Myocyte (in vitro differentiated cells): ENCODE measurements at regions not wholly inside any gene's neighbourhood (a gene's known extent, or its start where the extent isn't known, plus 50 kb on each side); places are given as distances from the start of the nearest gene placed in this dataset.

ENCODE experiments used
- DNase-seq: peaks from one replicate; pipeline ENCODE4 v3.0.0-alpha.2; 2012; ENCODE audit warnings: low read depth

GRCh38 chr16:86863609-86864008 lies 285.3 kb downstream of the FOXL1 start:
- no peak for DNase-seq

GRCh38 chr16:86864586-86864985 lies 286.2 kb downstream of the FOXL1 start:
- no peak for DNase-seq

DNA sequence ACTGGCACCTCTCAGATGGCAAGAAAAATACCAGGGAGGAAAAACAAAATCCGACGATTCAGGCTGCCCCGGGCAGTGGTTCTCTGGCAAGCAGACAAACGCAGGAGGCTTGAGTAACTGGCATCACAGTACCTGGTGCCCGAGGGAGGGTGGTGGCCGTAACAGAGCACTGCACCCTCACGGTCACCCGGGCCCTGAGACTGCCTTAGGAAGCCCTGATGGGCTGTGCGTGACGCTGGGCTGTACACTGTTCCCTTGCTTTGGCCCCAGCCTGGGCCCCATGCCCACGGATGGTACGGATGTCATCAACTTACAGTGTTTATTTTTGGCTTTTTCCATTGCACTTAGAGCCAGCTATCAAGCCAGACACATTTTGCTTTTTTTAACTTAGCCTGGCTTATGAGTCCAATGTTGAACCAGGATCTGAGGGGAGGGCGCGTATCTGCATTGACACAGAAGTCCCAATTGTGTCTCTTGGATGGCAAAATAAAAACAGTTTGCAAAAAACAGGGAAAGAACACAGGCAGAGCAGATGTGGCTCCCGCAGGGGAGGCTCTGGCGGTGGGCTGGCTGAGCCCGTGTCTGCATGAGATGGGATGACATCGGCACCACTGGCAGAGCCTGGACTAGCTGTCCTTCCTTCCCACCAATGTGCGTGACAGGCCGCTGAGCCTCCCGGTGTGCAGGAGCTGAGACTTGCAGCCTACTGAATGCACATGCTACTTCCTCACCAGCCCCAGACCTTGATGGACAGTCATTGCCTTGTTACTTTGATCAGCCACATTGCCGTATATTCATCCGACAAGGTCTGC lies 287.7 kb downstream of the FOXL1 start:
- peak; percentile 51 for DNase-seq

- DNase-seq: no peak
Observed at GRCh38 chr16:86866986-86867722, 288.8 kb downstream of the FOXL1 start.

- DNase-seq: no peak
Observed at GRCh38 chr16:86868070-86868469, 289.7 kb downstream of the FOXL1 start.

DNA sequence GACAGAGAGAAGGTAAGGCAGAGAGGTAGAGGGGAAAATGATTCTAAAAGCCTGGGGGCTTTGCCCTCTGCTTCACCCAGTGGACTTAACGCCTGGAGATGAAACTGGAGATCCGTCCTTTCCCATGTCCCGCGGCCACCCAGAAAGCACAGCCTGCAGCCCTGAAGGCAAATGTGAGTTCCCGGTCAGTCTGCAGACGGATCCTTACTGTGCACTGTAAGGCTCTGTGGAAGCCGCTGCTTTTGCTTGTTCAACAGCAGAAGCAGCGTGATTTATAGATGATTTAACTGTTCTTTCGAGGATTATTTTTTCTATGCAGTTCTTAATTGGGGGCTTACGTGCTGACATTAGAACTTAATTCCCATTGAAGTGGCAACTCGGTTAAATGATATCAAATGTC lies 290.4 kb downstream of the FOXL1 start:
- no peak for DNase-seq

DNA sequence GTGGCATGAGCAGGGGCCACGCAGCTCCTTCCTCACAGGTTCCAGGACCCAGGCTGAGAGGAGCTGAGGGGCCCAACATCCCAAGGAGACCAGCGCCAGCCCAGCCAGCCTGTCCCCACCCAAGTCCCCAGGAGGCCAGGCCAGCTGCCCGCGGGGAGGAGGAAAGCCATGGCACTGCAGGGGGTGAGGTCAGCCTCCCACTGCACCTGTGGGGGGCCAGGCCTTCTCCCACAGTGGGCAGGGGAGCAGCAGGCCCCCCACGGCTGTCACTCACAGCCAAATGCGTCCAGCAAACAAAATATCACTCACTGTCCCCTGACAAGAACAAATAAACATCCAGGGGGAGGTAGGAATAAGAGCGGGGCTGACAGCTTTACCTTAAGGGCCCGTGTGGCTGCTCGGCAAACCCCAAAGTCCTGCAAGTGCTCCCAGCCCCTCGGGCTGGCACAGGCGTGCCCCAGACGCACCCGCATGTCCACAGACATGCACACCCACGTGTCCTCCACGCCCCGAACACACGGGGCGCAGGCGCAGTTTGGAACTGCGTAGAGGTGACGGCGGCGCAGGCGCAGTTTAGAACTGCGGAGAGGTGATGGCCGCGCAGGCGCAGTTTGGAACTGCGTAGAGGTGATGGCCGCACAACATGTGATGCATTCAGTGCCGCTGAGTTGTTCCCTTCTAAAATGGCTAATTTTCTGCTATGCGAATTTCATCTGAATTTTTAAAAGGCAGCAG lies 291.1 kb downstream of the FOXL1 start:
- no peak for DNase-seq

DNA sequence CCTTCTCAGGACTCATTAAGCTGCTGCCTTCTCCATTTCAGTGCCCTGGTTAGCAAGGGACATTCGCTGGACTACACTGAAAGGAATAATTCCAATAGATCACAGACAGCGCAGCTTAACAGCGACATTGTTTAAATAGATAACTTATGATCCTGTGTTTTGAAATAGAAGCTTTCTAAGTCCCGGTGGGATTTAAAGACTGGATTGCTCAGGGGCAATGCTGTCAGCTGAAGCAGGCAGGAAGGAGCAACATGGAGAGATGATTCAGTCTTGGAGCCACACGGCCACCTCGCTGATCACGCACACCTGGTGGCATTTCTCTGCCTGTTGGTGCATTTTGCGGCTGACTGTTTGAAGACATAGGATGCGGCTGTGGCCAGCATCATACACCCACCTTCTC lies 292.0 kb downstream of the FOXL1 start:
- DNase-seq: no peak

DNA sequence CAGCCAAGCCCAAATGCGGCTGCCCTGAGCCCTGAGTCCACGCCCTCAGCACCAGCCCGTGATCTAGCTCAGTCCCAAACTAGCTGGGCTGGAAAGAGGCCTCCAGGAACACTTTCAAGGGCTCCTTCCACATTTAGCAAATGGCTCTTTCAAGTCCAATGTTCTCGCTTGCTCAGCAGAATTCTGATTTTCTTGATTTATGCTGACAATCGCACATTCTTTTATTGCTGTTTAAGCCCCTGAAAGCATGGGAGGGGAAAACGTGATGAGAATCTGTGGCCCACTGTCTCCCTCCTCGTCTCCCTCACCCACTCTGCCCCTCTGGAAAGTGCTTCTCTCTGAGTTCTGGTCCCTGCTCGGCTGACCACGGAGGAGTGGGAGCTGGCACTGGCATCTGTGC lies 293.8 kb downstream of the FOXL1 start:
- no peak for DNase-seq

- DNase-seq: no peak
Observed at GRCh38 chr16:86872833-86873232, 294.5 kb downstream of the FOXL1 start.

DNA sequence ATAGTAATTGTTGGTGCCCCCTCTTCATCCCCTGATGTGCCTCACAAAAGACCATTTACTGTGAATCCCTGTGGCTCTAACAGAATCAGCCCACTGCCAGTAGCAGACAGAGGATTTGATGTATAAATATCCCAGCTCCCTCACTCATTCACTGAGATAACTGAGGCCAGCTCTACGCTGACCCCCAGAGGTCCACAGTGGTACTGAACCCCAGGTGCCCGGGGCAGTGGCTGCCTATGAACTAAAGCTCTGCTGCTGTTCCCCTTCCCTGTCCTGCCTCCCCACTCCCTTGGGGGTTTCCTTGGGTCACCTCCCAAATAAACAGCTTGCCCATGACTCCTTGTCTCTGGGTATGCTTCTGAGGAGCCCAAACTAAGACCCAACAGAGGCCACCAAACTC lies 295.8 kb downstream of the FOXL1 start:
- no peak for DNase-seq

GRCh38 chr16:86876499-86876898 lies 298.1 kb downstream of the FOXL1 start:
- DNase-seq: no peak

DNA sequence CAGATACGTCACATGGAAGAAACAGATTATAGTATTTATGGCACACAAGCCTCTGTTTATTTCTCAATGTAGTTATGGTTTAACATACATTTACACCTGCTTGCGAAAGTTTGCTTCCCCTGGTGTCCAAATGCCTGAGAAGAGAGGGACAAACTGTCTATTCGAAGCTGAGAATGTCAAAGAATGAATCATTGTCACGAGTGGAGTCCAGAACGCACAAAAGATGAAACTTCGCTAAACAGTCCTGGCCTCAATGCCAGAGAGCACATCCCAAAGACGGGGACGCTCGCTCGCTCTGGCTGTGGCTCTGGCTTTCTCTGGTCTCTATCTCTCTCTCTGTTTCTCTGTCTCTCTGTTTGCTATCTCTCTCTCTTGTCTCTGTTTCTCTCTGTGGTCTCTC lies 298.8 kb downstream of the FOXL1 start:
- no peak for DNase-seq

DNA sequence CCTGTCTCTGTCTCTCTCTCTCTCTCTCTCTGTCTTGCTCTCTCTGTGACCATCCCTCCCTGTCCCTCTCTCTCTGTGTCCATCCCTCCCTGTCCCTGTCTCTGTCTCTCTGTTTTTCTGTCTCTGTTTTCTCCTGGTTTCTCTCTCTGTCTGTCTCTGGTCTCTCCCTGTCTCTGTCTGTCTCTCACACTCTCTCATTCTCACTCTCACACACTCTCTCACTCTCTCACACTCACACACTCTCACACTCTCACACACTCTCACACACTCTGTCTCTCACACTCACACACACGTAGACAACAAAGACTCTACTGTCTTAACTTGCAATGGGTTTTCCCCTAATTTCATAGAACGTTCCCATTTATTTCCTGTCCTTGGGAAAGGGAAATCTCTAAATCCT lies 299.5 kb downstream of the FOXL1 start:
- no peak for DNase-seq

DNA sequence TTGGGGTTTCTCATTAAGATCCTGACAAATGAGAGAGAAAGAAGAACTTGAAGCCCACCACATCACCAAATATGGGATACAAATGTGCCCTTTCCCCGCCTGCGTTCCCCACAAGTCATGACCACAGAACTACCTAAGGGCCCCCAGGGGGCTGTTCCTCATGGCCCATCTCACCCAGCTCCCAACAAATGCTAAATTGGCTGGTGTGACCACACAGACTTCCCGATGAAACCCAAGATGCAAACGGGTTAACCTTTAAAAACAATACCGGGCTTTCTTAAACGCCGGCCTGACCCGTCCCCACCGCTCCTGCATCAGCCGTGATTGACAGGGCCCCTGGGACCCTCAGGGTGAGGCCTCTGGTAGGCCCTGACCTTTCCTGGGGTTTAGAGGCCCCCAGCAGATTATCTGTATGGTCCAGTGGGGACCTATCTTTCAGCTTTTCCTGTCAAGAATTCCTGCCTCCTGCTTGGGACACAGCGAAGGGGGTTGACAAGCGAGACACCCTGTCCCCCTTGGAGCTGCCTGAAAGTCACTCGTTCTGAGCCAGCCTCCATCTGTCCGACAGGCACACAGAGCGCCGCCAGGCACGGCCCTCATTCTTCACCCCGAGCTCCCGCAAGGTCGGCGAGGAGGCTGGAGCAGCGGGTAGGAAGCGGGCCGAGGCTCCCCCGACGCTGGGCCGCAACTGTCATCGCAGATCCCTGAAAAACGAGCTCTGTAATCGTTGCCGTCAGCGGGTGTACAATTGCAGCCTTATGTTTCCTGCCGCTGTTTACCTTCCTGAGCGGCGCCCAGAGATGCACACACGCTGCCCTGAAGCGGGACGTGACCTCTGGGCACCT lies 300.1 kb downstream of the FOXL1 start:
- DNase-seq: no peak

DNA sequence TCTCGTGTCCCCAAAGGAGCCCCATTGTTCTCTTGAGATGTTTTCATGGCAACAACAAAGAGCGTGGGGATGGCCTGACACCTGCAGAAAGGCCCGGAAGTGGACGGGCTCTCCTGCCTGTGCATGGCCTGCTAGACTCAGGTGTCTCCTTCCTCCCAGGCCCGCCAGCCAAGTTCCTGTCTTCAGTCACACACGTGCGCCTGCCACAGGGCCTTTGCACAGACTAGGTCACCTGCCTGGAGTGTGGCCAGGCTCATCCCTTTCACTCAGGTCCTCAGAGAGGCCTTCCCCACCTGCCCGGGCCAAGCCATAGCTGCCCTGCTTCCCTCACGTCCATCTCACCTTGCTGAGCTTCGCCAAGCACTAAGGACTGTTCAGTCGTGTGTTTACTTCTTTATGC lies 300.9 kb downstream of the FOXL1 start:
- DNase-seq: no peak

DNA sequence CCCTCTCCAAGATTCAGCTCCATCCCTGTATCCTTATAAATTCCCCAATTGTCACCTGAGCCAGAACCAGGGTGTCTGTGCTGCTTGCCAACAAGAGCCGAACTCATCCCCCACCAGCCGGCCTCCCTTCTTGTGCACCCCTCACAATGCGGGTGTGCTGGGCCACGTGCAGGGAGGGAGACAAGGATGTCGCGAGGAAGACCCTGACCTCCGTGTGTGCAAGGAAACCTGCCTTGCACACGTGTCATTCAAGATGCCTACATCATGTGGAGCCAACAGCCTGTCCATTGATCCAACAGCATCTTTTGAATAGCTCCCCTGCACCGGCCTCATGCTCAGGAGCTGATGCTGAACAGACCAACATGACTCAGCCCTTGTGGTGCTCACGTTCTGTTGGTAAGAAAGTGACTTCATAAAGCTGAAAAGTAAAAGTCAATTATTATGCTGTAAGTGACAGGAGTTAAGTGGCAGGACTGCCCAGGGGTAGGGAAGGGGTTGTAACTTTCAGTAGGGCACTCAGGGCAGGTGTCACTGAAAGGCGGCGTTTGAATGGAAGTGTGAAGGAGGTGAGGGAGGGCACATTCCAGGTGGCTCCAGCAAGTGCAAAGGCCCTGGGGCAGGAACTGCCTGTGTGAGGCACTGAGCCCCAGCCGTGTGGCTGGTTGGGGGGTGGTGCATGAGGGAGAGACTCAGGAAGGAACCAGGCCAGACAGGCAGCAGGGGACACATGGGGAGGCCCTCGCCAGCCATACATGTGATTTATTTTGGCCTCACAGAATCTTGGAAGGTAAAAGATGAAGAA lies 302.2 kb downstream of the FOXL1 start:
- no peak for DNase-seq

GRCh38 chr16:86881118-86881510 lies 302.8 kb downstream of the FOXL1 start:
- DNase-seq: no peak

GRCh38 chr16:86881861-86882273 lies 303.5 kb downstream of the FOXL1 start:
- no peak for DNase-seq

- peak; percentile 87 for DNase-seq
Observed at GRCh38 chr16:86882586-86883280, 304.4 kb downstream of the FOXL1 start.
